Glutamatergic neuron (in vitro differentiated cells): ENCODE measurements at regions not wholly inside any gene's neighbourhood (a gene's known extent, or its start where the extent isn't known, plus 50 kb on each side); places are given as distances from the start of the nearest gene placed in this dataset.
A peak's percentile ranks its signal among the peaks of the same experiment; 100 is the strongest.

Experiments
- DNase-seq: peaks from one replicate; pipeline ENCODE4 v3.0.0; 2022
- H3K27ac Mint-ChIP-seq: one replicate; pipeline ENCODE4 v1.8.0; 2020; ENCODE audit warnings: mild to moderate bottlenecking, mixed read lengths, inconsistent platforms; ENCODE audit not compliant: unreplicated experiment
- H3K27me3 Mint-ChIP-seq: one replicate; pipeline ENCODE4 v1.8.0; 2020; ENCODE audit warnings: mild to moderate bottlenecking, moderate library complexity, mixed read lengths, inconsistent platforms; ENCODE audit not compliant: unreplicated experiment
- H3K36me3 Mint-ChIP-seq: one replicate; pipeline ENCODE4 v1.8.0; 2020; ENCODE audit warnings: mild to moderate bottlenecking, mixed read lengths, inconsistent platforms; ENCODE audit not compliant: unreplicated experiment
- H3K4me1 Mint-ChIP-seq: one replicate; pipeline ENCODE4 v1.8.0; 2020; ENCODE audit warnings: mild to moderate bottlenecking, low read depth, mixed read lengths, inconsistent platforms; ENCODE audit not compliant: unreplicated experiment
- H3K4me3 Mint-ChIP-seq: one replicate; pipeline ENCODE4 v1.8.0; 2020; ENCODE audit warnings: mild to moderate bottlenecking, mixed read lengths, inconsistent platforms; ENCODE audit not compliant: unreplicated experiment
- H3K9me3 Mint-ChIP-seq: one replicate; pipeline ENCODE4 v1.8.0; 2020; ENCODE audit warnings: mild to moderate bottlenecking, moderate library complexity, mixed read lengths, inconsistent platforms; ENCODE audit not compliant: unreplicated experiment
- CTCF ChIP-seq: fragments of 200-600 bp; sonication (generic); IDR thresholded peaks from one replicate; pipeline ENCODE4 v1.5.0; 2021; ENCODE audit not compliant: partially characterized antibody, unreplicated experiment

- peaks cover 1% of the 10 kb centered on the region for H3K9me3 Mint-ChIP-seq
- H3K27ac Mint-ChIP-seq, result peak overlapping the region; percentile 59
- TF ChIP-seq CTCF, result no peak
- H3K4me1 Mint-ChIP-seq, result no peaks in the 10 kb centered on the region
- no peak overlapping the region for H3K4me3 Mint-ChIP-seq
- H3K27me3 Mint-ChIP-seq, result peaks cover 4% of the 10 kb centered on the region
- DNase-seq, result no peak
- no peaks in the 10 kb centered on the region for H3K36me3 Mint-ChIP-seq
Observed at GRCh38 chr16:86752582-86753175, 174.3 kb downstream of the FOXL1 start.

DNA sequence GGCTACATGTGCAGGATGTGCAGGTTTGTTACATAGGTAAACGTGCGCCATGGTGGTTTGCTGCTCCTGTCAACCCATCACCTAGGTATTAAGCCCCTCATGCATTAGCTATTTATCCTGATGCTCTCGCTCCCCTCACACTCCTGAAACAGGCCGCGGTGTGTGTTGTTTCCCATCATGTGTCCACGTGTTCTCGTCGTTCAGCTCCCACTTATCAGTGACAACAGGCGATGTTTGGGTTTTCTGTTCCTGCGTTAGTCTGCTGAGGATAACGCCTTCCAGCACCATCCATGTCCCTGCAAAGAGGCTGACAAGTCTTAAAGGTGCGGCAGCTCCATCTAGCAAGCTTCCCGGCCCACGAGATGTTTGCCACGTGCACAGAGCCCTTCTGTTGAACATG lies 175.1 kb downstream of the FOXL1 start:
- no peak for DNase-seq
- Mint-ChIP-seq H3K27ac (no peak overlapping the region), H3K4me3 (no peak overlapping the region), H3K27me3 (peaks cover 4% of the 10 kb centered on the region), H3K4me1 (no peaks in the 10 kb centered on the region), H3K9me3 (no peaks in the 10 kb centered on the region), H3K36me3 (no peaks in the 10 kb centered on the region)
- TF ChIP-seq CTCF, result no peak

GRCh38 chr16:86755571-86756006 lies 177.2 kb downstream of the FOXL1 start:
- Mint-ChIP-seq H3K4me3 (no peak overlapping the region), H3K27me3 (peaks cover 3% of the 10 kb centered on the region), H3K27ac (no peak overlapping the region), H3K36me3 (no peaks in the 10 kb centered on the region), H3K4me1 (peaks cover 16% of the 10 kb centered on the region), H3K9me3 (peaks cover 1% of the 10 kb centered on the region)
- no peak for TF ChIP-seq CTCF
- no peak for DNase-seq

- no peak overlapping the region for H3K4me3 Mint-ChIP-seq
- peaks cover 8% of the 10 kb centered on the region for H3K9me3 Mint-ChIP-seq
- H3K27ac Mint-ChIP-seq, result no peak overlapping the region
- no peak for TF ChIP-seq CTCF
- H3K36me3 Mint-ChIP-seq, result no peaks in the 10 kb centered on the region
- DNase-seq, result no peak
- H3K27me3 Mint-ChIP-seq, result peaks cover 1% of the 10 kb centered on the region
- H3K4me1 Mint-ChIP-seq, result peaks cover 28% of the 10 kb centered on the region
Observed at GRCh38 chr16:86756882-86757703, 178.7 kb downstream of the FOXL1 start.

- no peak for DNase-seq
- Mint-ChIP-seq H3K9me3 (peaks cover 9% of the 10 kb centered on the region), H3K27me3 (no peaks in the 10 kb centered on the region), H3K4me1 (peaks cover 28% of the 10 kb centered on the region), H3K36me3 (no peaks in the 10 kb centered on the region), H3K27ac (no peak overlapping the region), H3K4me3 (no peak overlapping the region)
- TF ChIP-seq CTCF, result no peak
Observed at GRCh38 chr16:86757704-86758040, 179.3 kb downstream of the FOXL1 start.
